BJ (cell line): ENCODE measurements at regions not wholly inside any gene's neighbourhood (a gene's known extent, or its start where the extent isn't known, plus 50 kb on each side); places are given as distances from the start of the nearest gene placed in this dataset.
"Not testable (repeated sequence)": the region's sequence is repeated elsewhere in the genome, so short reads cannot be mapped to it uniquely, and the experiment has no call there.

Experiments used
- CTCF ChIA-PET: fragments of 350-600 bp; formaldehyde crosslinking; extraction: SDS; loops from one replicate; lab custom pipeline; 2021; ENCODE audit warnings: antibody characterized with exemption, inconsistent platforms; lab: Yijun Ruan, JAX
- POLR2A ChIA-PET: fragments of 300-600 bp; sonication (Branson Sonifier 250); formaldehyde crosslinking; extraction: SDS; loops from one replicate; lab custom pipeline; 2021; ENCODE audit warnings: antibody characterized with exemption; lab: Charles Lee
- DNase-seq: peaks from one replicate; pipeline ENCODE4 v3.0.0-alpha.2; 2011; ENCODE audit warnings: low read depth
- H3K27me3 ChIP-seq: 2 replicates; pipeline ENCODE4 v1.6.0; 2011; ENCODE audit warnings: low read length; ENCODE audit not compliant: control insufficient read depth, insufficient read depth
- H3K36me3 ChIP-seq: 2 replicates; pipeline ENCODE4 v1.5.1; 2011; ENCODE audit warnings: low read length; ENCODE audit not compliant: control insufficient read depth, insufficient read depth
- H3K4me3 ChIP-seq: 2 replicates; pipeline ENCODE4 v1.5.1; 2011; ENCODE audit warnings: low read depth, mild to moderate bottlenecking, control low read depth, low read length
- CTCF ChIP-seq: IDR thresholded peaks from 2 replicates; pipeline ENCODE4 v1.5.1; 2011; ENCODE audit warnings: low read depth, mild to moderate bottlenecking, control low read depth, inconsistent platforms, low read length, moderate library complexity; ENCODE audit not compliant: insufficient read depth

GRCh38 chr15:25993506-25993905 lies 130.4 kb upstream of the ATP10A start:
- no peaks in the 10 kb centered on the region for H3K27me3 ChIP-seq
- H3K4me3 ChIP-seq = no peak overlapping the region
- CTCF ChIA-PET = interaction anchor here (1.5 kb wide), 1 partner anchor 12 kb away, joined by 3 read pairs; no protein-coding TSS in a partner anchor
- TF ChIP-seq CTCF = no peak
- DNase-seq = no peak
- no peaks in the 10 kb centered on the region for H3K36me3 ChIP-seq
- POLR2A ChIA-PET = no interaction called here

- POLR2A ChIA-PET = no interaction called here
- CTCF ChIA-PET = no interaction called here
- TF ChIP-seq CTCF = no peak
Observed at GRCh38 chr15:25990220-25990619, 127.1 kb upstream of the ATP10A start.

GRCh38 chr15:25989327-25989726 lies 126.2 kb upstream of the ATP10A start:
- DNase-seq = no peak
- Histone ChIP-seq H3K27me3 (no peaks in the 10 kb centered on the region), H3K4me3 (no peak overlapping the region), H3K36me3 (no peaks in the 10 kb centered on the region)
- ChIA-PET CTCF (no interaction called here), POLR2A (no interaction called here)
- TF ChIP-seq CTCF = 0 out of 2 replicates have a peak, but pooled peaks have one; percentile 11

More at GRCh38 chr15:25990220-25990619, 127.1 kb upstream of the ATP10A start:
- Histone ChIP-seq H3K36me3 (no peaks in the 10 kb centered on the region), H3K4me3 (no peak overlapping the region), H3K27me3 (no peaks in the 10 kb centered on the region)
- no peak for DNase-seq

GRCh38 chr15:25988716-25989115 lies 125.6 kb upstream of the ATP10A start:
- DNase-seq, H3K36me3 ChIP-seq, H3K27me3 ChIP-seq, CTCF ChIA-PET, H3K4me3 ChIP-seq, POLR2A ChIA-PET: not testable (repeated sequence)

GRCh38 chr15:25987638-25988037 lies 124.5 kb upstream of the ATP10A start:
- CTCF ChIA-PET = no interaction called here
- no peaks in the 10 kb centered on the region for H3K27me3 ChIP-seq
- DNase-seq = no peak
- POLR2A ChIA-PET = no interaction called here
- no peak overlapping the region for H3K4me3 ChIP-seq
- H3K36me3 ChIP-seq = no peaks in the 10 kb centered on the region
- TF ChIP-seq CTCF = no peak

- TF ChIP-seq CTCF = no peak
- no peak overlapping the region for H3K4me3 ChIP-seq
- POLR2A ChIA-PET = no interaction called here
- DNase-seq = no peak
- CTCF ChIA-PET = no interaction called here
- H3K27me3 ChIP-seq = no peaks in the 10 kb centered on the region
- no peaks in the 10 kb centered on the region for H3K36me3 ChIP-seq
Observed at GRCh38 chr15:25985165-25985564, 122.0 kb upstream of the ATP10A start.
